ENCODE measurements at regions not wholly inside any gene's neighbourhood (a gene's known extent, or its start where the extent isn't known, plus 50 kb on each side); places are given as distances from the start of the nearest gene placed in this dataset.
A peak's percentile ranks its signal among the peaks of the same experiment; 100 is the strongest.
"Not testable (repeated sequence)": the region's sequence is repeated elsewhere in the genome, so short reads cannot be mapped to it uniquely, and the experiment has no call there.

GRCh38 chr9:108033976-108034964, 544.7 kb upstream of the KLF4 start:
- peak; percentile 26 for DNase-seq

DNA sequence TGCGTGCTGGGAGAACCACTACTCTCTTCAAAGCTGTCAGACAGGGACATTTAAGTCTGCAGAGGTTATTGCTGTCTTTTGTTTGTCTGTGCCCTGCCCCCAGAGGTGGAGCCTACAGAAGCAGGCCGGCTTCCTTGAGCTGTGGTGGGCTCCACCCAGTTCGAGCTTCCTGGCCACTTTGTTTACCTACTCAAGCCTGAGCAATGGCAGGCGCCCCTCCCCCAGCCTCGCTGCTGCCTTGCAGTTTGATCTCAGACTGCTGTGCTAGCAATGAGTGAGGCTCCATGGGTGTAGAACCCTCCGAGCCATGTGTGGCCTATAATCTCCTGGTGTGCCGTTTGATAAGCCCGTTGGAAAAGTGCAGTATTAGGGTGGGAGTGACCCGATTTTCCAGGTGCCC, 542.5 kb upstream of the KLF4 start:
- not testable (repeated sequence) for DNase-seq

DNA sequence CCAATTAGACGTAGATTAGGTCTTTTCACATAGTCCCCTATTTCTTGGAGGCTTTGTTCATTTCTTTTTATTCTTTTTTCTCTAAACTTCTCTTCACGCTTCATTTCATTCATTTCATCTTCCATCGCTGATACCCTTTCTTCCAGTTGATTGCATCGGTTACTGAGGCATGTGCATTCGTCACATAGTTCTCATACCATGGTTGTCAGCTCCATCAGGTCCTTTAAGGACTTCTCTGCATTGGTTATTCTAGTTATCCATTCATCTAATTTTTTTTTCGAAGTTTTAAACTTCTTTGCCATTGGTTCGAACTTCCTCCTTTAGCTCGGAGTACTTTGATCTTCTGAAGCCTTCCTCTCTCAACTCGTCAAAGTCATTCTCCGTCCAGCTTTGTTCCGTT, 541.7 kb upstream of the KLF4 start:
- not testable (repeated sequence) for DNase-seq

DNA sequence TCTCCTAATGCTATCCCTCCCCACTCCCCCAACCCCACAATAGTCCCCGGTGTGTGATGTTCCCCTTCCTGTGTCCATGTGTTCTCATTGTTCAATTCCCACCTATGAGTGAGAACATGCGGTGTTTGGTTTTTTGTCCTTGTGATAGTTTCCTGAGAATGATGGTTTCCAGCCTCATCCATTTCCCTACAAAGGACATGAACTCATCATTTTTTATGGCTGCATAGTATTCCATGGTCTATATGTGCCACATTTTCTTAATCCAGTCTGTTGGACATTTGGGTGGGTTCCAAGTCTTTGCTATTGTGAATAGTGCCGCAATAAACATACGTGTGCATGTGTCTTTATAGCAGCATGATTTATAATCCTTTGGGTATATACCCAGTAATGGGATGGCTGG, 537.1 kb upstream of the KLF4 start:
- not testable (repeated sequence) for DNase-seq

DNA sequence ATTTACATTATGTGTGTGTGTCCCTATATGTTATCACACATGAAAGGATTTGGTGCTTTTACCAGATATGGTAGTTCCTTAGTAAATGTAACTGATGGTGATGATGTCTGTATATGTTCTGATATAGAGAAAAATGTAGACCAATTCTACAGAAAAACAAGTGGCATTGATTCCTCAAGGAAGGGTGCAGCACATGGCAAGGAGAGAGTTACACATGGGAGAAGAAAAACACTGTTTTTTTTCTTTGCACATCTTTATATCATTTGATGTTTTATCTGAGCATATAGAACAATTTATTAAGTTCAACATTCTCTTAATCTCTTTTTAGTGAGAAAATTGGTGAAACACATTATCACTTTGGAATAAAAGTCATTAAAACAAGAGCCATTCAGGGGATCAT, 535.0 kb upstream of the KLF4 start:
- no peak for DNase-seq

DNA sequence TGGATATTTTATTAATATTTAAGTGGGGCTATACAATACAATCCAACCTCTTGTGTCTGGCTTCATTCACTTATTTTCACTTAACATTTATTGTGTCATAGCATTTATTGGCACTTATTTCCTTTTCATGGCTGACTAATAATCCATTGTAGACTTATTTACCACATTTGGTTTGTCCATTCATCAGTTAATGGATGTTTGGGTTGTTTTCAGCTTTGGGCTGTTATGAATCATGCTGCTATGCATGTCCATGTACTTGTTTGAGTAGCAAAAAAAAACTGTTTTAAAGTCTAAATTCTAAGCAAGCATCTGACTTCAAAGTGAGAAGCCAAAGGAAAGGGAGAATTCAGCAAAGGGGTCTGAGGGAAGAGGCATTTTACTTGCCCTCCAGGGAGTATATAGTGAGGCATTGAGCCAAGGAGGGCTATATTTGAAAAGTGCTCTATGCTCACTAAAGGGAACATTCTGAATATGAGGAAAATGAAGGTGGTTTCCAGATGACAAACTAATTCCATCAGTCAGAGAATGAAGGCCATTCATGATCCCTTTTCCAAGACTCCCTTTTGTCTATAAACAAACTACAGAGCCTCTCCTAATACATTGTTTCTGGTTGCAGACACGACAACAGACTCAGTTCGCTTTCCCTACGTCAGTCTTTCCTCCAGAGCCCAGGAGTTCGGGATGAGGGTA, 532.8 kb upstream of the KLF4 start:
- DNase-seq: no peak

DNA sequence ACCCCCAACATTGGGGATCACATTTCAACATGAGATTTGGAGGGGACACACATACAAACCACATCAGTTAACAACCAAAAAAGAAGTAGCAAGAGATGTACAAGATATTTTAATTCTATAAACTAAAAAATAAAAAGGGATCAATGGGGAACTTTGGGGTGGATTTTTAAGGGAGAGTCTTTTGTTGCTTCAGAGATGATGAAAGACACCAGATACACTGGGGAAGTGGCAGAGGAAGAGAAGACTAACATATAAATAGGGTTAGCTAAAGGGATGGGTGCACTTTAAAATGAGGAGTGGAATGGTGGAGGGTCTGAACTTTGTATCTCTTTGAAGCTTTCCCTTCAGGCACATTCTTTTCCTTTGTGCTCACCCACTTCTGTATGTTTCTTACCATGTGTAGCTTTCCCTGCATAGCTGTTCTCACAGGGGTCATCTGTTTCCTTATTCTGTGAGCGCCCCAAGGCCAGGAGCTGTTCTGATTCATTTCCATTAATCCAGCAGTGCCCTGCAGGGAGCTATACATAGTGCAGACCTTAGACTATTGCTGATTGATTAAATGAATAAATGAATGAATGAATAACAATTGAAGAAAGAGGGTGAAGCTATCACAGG, 531.6 kb upstream of the KLF4 start:
- DNase-seq: no peak

GRCh38 chr9:108019821-108020220, 530.3 kb upstream of the KLF4 start:
- no peak for DNase-seq

DNA sequence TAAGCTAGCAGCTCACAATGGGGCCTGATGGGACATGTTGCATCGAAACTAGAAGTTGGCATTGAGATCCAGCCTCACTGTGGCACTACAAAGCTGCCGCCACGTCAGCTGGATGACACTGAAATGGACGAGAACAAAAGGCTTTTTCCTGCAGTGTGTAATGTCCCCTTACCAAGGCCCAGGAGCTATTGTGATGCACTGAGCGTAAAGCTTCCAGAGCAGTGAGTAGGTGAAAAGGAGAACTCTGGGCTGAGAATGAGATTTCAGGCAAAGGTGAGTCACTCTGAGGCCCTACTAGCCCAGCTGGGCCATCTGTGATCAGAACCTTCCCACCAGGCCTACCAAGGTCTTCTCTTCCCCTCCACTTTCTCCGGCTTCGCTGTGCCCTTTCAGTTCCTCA, 528.1 kb upstream of the KLF4 start:
- no peak for DNase-seq

- DNase-seq: no peak
These were observed 526.9 kb upstream of the KLF4 start for GRCh38 chr9:108016446-108016845.

DNA sequence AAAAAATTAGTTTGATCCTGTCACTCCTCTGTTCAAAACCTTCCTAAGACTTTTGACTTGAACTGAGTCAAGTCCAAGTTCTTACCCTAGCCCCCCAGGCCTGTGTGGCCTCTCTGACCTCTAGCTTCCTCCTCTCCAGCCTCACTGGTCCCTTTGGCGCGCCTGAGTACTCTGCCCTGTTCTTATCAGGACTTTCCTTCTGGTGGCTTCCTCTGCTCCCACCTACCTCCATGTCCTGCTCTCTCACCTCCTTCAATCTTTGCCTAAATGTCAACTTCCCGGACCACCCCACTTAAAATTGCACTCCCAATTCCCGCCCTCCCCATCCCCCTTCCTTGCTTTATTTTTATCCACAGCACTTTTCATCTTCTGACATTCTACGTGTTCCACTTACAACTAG, 526.1 kb upstream of the KLF4 start:
- no peak for DNase-seq

- DNase-seq: no peak
These were observed 524.8 kb upstream of the KLF4 start for GRCh38 chr9:108014353-108014752.

DNA sequence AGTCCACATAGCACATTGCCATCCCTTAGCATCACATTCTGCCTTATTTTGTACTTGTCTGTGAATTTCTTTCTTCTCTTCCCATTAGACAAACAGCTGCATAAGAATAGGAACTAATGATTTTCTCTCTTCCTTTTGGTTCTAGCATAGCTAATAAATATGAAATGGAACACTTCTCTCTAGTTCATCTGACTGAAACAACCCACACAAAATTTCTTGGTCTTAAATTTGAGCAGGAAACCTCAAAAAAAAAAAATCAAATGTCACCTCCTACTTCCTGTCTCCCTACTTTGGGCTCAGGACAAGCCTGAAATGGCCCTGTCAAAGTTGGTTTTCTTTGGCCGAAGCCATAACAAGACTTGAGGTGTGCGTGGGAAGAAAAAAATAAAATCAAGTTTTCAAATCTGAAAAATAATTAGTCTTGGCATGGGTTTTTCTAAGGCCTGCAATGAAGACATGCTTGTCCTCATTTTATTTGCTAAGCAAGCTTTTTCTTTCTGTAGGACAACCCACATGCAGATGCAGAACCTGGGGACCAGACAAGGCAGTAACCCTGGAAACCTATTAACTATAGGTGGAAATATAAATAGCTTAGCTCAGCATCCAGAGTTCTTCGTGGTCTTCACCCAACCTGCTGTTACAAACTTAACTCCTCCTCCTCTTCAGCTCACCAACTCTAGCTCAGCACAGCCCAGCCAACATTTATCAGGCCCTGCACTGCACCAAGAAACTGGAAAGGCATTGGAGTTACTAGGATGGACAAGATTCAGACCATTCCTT, 523.5 kb upstream of the KLF4 start:
- DNase-seq: no peak

DNA sequence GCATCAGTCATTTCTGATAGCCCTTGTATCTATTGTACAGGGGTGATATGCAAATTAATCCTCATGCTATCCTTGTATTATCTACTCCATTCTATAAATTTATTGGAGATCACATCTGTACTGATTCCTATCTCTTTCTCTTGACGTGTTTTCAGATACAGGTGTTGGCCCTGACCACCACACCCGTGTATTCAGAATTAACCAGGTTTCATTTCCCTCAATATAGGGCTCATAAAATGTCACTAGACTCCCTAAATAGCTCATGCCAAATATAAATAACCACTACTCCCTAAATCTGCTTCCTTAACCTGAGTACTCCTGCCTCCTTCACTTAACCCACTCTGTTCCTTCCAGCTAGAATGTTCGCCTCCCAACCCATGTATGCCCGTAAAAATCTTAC, 522.8 kb upstream of the KLF4 start:
- no peak for DNase-seq

GRCh38 chr9:108003526-108003925, 514.0 kb upstream of the KLF4 start:
- DNase-seq: no peak

DNA sequence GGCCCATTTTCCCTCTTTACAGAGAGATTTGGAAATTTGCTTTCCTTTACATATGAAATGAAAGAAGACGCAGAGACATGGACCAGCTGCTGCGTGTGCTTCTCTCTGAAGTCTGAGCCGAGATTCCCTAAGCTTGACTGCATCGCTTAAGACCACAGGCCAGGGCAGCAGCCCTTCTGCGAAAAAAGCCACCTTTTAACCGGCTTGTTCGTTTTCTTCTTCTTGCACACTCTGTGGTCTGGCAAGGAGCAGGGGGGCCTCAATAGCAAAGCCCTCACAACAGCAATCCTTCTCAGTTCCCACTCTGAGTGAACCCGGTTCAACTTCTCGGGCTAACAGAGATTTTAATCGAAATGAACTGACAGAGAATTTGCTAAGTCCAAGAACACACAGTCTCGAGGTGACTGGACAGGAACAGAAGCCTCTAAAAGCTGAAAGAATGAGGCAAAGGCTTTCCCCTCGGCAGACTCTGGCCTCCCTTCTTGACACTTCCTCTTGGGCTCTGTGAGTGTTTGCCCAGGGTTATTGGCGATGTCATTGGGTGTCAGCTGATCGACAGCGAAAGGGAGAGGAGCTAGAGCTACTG, 512.9 kb upstream of the KLF4 start:
- DNase-seq: peak; percentile 44

- DNase-seq: peak; percentile 28
These were observed 511.7 kb upstream of the KLF4 start for GRCh38 chr9:108001237-108001636.

DNA sequence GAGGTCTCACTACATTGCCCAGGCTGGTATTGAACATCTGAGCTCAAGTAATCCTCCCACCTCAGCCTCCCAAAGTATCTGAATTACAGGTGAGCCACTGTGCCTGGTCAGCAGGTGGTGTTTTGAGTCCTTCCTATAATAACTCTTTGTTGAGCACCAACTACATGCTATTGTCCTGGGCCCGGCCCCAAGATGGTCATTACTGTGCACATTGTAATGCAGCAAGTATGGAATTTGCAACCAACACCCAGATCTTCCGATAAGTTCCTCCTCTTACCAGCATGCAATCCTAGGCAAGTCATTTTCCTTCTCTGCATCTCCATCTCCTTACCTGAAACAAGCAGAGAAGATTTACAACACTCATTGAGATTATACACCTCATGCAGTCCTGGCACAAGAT, 510.3 kb upstream of the KLF4 start:
- no peak for DNase-seq

GRCh38 chr9:107999011-107999410, 509.4 kb upstream of the KLF4 start:
- no peak for DNase-seq

DNA sequence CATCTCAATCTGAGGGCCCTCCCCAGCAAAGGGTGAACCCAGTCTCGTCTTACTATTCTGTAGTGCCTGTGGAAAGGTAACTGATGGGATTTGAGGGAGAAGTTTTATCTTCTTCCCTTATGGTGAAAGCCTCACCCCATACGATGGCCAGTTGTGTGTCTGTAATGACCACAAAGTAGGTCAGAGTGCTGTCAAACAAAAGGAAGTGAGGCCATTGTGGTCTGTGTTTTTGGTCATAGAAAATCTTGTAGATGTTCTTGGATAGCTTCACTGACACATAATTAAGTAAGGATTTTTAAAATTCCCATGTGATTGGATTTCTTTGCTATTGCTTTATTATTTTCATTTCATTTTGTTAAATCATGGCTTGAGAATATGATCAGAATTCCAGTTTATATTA, 505.1 kb upstream of the KLF4 start:
- DNase-seq: no peak

- no peak for DNase-seq
These were observed 502.7 kb upstream of the KLF4 start for GRCh38 chr9:107992271-107992670.

DNA sequence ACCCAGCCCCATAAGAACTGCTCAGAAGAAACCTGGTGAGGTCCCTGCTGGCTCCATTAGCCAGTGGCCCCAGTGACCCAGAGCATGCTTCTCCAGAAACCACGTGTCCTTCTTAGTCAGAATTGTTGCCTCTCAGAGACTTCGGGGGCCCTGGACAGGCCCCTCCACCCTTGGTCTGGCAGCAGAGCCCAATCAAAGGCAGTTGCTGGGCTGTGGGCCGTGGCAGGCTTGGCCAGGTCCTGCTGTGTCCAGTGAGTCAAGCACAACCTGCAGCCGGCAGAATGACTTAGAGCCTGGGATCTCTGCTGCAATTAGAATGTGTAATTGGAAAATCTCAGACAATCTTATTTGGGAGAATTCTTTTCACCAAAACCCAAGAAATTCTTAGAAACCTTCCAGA, 502.0 kb upstream of the KLF4 start:
- DNase-seq: no peak

Measured in left kidney (tissue), 1 donor.